Epithelial cell of esophagus (primary cell): ENCODE measurements at regions not wholly inside any gene's neighbourhood (a gene's known extent, or its start where the extent isn't known, plus 50 kb on each side); places are given as distances from the start of the nearest gene placed in this dataset.

Experiments
- DNase-seq: peaks from one replicate; pipeline ENCODE4 v3.0.0; 2010; ENCODE audit warnings: low read depth
- H3K4me3 ChIP-seq: 2 replicates; pipeline ENCODE4 v1.5.1; 2011; ENCODE audit warnings: mild to moderate bottlenecking, low read length, control low read depth
- TF ChIP-seq, protein P1 (sequence below): IDR thresholded peaks from 2 replicates; pipeline ENCODE4 v1.5.1; 2011; ENCODE audit warnings: low read depth, mild to moderate bottlenecking, low read length, control low read depth, inconsistent platforms; ENCODE audit not compliant: insufficient read depth; ENCODE audit errors: missing control alignments

DNA sequence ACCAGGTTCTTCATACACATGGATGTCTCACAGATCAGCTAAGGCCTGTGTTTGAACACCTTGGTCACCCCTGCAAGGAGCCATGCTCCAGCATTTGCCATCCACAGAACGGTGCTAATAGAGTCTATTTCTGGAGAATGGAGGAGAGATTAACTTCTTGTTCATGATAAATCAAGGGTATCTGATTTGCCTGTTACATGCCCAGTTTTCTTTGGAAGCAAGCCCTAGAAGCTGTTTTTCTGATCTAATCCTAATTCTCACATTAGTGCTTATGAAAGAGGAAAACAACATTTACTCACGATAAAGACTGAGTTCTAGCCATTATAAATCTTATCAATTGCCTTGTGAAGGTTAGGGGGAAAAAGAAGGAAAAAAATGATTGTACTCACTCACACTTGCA, 119.6 kb upstream of the DTNA start:
- H3K4me3 ChIP-seq, result no peak overlapping the region
- no peak for DNase-seq
- TF ChIP-seq, protein P1, sequence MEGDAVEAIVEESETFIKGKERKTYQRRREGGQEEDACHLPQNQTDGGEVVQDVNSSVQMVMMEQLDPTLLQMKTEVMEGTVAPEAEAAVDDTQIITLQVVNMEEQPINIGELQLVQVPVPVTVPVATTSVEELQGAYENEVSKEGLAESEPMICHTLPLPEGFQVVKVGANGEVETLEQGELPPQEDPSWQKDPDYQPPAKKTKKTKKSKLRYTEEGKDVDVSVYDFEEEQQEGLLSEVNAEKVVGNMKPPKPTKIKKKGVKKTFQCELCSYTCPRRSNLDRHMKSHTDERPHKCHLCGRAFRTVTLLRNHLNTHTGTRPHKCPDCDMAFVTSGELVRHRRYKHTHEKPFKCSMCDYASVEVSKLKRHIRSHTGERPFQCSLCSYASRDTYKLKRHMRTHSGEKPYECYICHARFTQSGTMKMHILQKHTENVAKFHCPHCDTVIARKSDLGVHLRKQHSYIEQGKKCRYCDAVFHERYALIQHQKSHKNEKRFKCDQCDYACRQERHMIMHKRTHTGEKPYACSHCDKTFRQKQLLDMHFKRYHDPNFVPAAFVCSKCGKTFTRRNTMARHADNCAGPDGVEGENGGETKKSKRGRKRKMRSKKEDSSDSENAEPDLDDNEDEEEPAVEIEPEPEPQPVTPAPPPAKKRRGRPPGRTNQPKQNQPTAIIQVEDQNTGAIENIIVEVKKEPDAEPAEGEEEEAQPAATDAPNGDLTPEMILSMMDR, result no peak

- TF ChIP-seq, protein P1, result no peak
- no peak for DNase-seq
- H3K4me3 ChIP-seq, result no peak overlapping the region
Measured at GRCh38 chr18:34591920-34592444, 118.1 kb upstream of the DTNA start.

DNA sequence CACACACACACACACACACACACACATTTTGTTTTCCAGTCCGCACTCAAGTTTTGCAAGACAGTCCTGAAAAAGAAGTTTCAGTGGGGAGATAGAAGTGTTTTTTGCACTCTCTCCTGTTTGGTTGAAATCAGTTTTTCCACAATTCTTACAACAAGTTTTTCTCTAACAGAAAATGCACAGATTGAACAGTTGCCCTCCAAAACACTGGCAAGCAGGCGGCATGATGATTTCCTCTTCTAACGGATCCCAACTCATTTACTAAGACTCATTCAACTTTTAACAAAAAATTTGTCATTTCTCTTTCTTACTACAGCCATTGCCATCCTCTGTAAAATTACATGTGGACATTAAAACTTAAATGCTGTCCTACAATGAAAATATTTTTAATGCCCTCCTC, 117.6 kb upstream of the DTNA start:
- TF ChIP-seq, protein P1, result no peak
- no peak overlapping the region for H3K4me3 ChIP-seq
- DNase-seq, result no peak

- H3K4me3 ChIP-seq, result no peak overlapping the region
- TF ChIP-seq, protein P1, result no peak
- peak; percentile 45 for DNase-seq
Measured at GRCh38 chr18:34592961-34593382, 117.1 kb upstream of the DTNA start.

DNA sequence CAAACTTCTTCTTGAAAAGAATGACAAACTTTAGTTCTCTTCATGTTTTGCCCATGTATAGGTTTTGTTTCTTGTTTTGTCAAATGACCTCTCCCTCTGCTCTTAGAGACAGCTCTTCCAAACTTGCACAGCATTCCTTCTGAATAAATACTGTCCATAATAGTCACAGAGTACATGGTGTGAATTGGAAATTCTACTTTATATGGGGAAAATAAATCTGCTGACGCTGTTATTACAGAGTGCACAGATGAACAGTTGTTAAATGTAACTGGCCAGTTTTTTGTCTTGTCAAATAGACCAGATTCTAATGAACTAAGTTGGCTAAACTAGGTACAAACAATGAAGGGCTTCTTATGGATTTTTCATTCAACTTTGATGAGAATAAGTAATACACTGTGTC, 115.8 kb upstream of the DTNA start:
- DNase-seq, result no peak
- no peak overlapping the region for H3K4me3 ChIP-seq
- TF ChIP-seq, protein P1, result no peak

GRCh38 chr18:34595690-34596089, 114.4 kb upstream of the DTNA start:
- DNase-seq, result peak; percentile 48
- H3K4me3 ChIP-seq, result no peak overlapping the region

More at GRCh38 chr18:34595690-34596089, 114.4 kb upstream of the DTNA start:
- TF ChIP-seq, protein P1, result peak; percentile 60
